ENCODE measurements at regions not wholly inside any gene's neighbourhood (a gene's known extent, or its start where the extent isn't known, plus 50 kb on each side); places are given as distances from the start of the nearest gene placed in this dataset.
"Not testable (repeated sequence)": the region's sequence is repeated elsewhere in the genome, so short reads cannot be mapped to it uniquely, and the experiment has no call there.

- H3K36me3 Mint-ChIP-seq = no peaks in the 10 kb centered on the region
- H3K79me2 ChIP-seq (ENCODE audit: low read depth) = no peaks in the 10 kb centered on the region
- H3K27ac ChIP-seq = no peak overlapping the region
Measured at GRCh38 chrX:3532581-3533085, 180.8 kb downstream of the PRKX start.

GRCh38 chrX:3531435-3531834, 182.0 kb downstream of the PRKX start:
- not testable (repeated sequence) for H3K27ac Mint-ChIP-seq; H3K9me3 ChIP-seq (ENCODE audit: low read depth); H3K27ac ChIP-seq; H4K20me1 ChIP-seq (ENCODE audit: low read depth); H3K36me3 ChIP-seq; H3K4me3 Mint-ChIP-seq; H2AFZ ChIP-seq (replicated peaks); DNase-seq (ENCODE audit: low spot score); H3K36me3 Mint-ChIP-seq; H3K4me2 ChIP-seq; H3K4me1 ChIP-seq; H3K9me3 Mint-ChIP-seq; H3K4me3 ChIP-seq; H3K27me3 ChIP-seq; H3F3A ChIP-seq (ENCODE audit: low read depth); H3K9ac ChIP-seq; H3K79me2 ChIP-seq (ENCODE audit: low read depth); H3K27me3 Mint-ChIP-seq (ENCODE audit: insufficient read depth, low read depth)
- peaks cover 13% of the 10 kb centered on the region for H3K4me1 Mint-ChIP-seq

More at GRCh38 chrX:3532581-3533085, 180.8 kb downstream of the PRKX start:
- Mint-ChIP-seq H3K9me3 (peaks cover 8% of the 10 kb centered on the region), H3K27me3 (ENCODE audit: insufficient read depth, low read depth) (peaks cover 2% of the 10 kb centered on the region), H3K27ac (no peak overlapping the region), H3K4me3 (no peak overlapping the region), H3K4me1 (peaks cover 13% of the 10 kb centered on the region)
- no peak for DNase-seq (ENCODE audit: low spot score)
- Histone ChIP-seq H3K4me1 (no peaks in the 10 kb centered on the region), H3K4me3 (no peak overlapping the region), H3K36me3 (no peaks in the 10 kb centered on the region), H3K9ac (no peak overlapping the region), H3K27me3 (no peaks in the 10 kb centered on the region), H4K20me1 (ENCODE audit: low read depth) (no peaks in the 10 kb centered on the region), H2AFZ (replicated peaks) (no peak overlapping the region), H3K9me3 (ENCODE audit: low read depth) (no peaks in the 10 kb centered on the region), H3F3A (ENCODE audit: low read depth) (no peaks in the 10 kb centered on the region), H3K4me2 (no peak overlapping the region)
- no peak for TF ChIP-seq EZH2phosphoT487 (IDR thresholded peaks at IDR 0.05)
- no peak for TF ChIP-seq EZH2 (IDR thresholded peaks at IDR 0.05)
- no peak for TF ChIP-seq CTCF (IDR thresholded peaks at IDR 0.05)

GRCh38 chrX:3529466-3530010, 183.1 kb upstream of the MXRA5 start:
- Histone ChIP-seq H3F3A (ENCODE audit: low read depth) (no peaks in the 10 kb centered on the region), H3K27ac (no peak overlapping the region), H3K79me2 (ENCODE audit: low read depth) (no peaks in the 10 kb centered on the region), H3K36me3 (no peaks in the 10 kb centered on the region), H3K27me3 (no peaks in the 10 kb centered on the region), H3K4me3 (no peak overlapping the region), H3K9me3 (ENCODE audit: low read depth) (no peaks in the 10 kb centered on the region), H3K4me2 (no peak overlapping the region), H2AFZ (replicated peaks) (no peak overlapping the region), H4K20me1 (ENCODE audit: low read depth) (no peaks in the 10 kb centered on the region), H3K4me1 (no peaks in the 10 kb centered on the region), H3K9ac (no peak overlapping the region)
- Mint-ChIP-seq H3K36me3 (no peaks in the 10 kb centered on the region), H3K9me3 (peaks cover 2% of the 10 kb centered on the region), H3K27me3 (ENCODE audit: insufficient read depth, low read depth) (peaks cover 1% of the 10 kb centered on the region), H3K27ac (no peak overlapping the region), H3K4me3 (no peak overlapping the region), H3K4me1 (peaks cover 13% of the 10 kb centered on the region)
- no peak for DNase-seq (ENCODE audit: low spot score)
- TF ChIP-seq EZH2phosphoT487 (IDR thresholded peaks at IDR 0.05) (no peak), EZH2 (IDR thresholded peaks at IDR 0.05) (no peak), CTCF (IDR thresholded peaks at IDR 0.05) (no peak)

- H3F3A ChIP-seq (ENCODE audit: low read depth) = no peaks in the 10 kb centered on the region
- TF ChIP-seq EZH2phosphoT487 (IDR thresholded peaks at IDR 0.05) = no peak
- no peak for TF ChIP-seq CTCF (IDR thresholded peaks at IDR 0.05)
- TF ChIP-seq EZH2 (IDR thresholded peaks at IDR 0.05) = no peak
- no peaks in the 10 kb centered on the region for H4K20me1 ChIP-seq (ENCODE audit: low read depth)
- H3K79me2 ChIP-seq (ENCODE audit: low read depth) = no peaks in the 10 kb centered on the region
- Mint-ChIP-seq H3K4me1 (peaks cover 5% of the 10 kb centered on the region), H3K4me3 (no peak overlapping the region), H3K27ac (no peak overlapping the region), H3K27me3 (ENCODE audit: insufficient read depth, low read depth) (no peaks in the 10 kb centered on the region), H3K36me3 (no peaks in the 10 kb centered on the region), H3K9me3 (no peaks in the 10 kb centered on the region)
- no peaks in the 10 kb centered on the region for H3K36me3 ChIP-seq
- no peak overlapping the region for H3K4me3 ChIP-seq
- H2AFZ ChIP-seq (replicated peaks) = no peak overlapping the region
- no peaks in the 10 kb centered on the region for H3K9me3 ChIP-seq (ENCODE audit: low read depth)
- H3K4me2 ChIP-seq = no peak overlapping the region
- no peaks in the 10 kb centered on the region for H3K4me1 ChIP-seq
- H3K27me3 ChIP-seq = no peaks in the 10 kb centered on the region
- no peak overlapping the region for H3K9ac ChIP-seq
- no peak overlapping the region for H3K27ac ChIP-seq
- no peak for DNase-seq (ENCODE audit: low spot score)
Measured at GRCh38 chrX:3527811-3528210, 181.4 kb upstream of the MXRA5 start.
